PC-3 (cell line): ENCODE measurements at regions not wholly inside any gene's neighbourhood (a gene's known extent, or its start where the extent isn't known, plus 50 kb on each side); places are given as distances from the start of the nearest gene placed in this dataset.

Experiments used
- EZH2 ChIP-seq: fragments of 300-600 bp; sonication (generic); IDR thresholded peaks from one replicate; pipeline ENCODE4 v1.6.1; 2017; ENCODE audit warnings: antibody characterized with exemption, mild to moderate bottlenecking, low read length; ENCODE audit not compliant: unreplicated experiment
- EZH2phosphoT487 ChIP-seq: fragments of 300-600 bp; sonication (generic); IDR thresholded peaks from 2 replicates; pipeline ENCODE4 v1.6.1; 2018; ENCODE audit warnings: mild to moderate bottlenecking, antibody characterized with exemption, low read length, borderline replicate concordance
- TF ChIP-seq, protein P1 (sequence below): fragments of 300-600 bp; sonication (generic); conservative IDR thresholded peaks from 2 replicates; pipeline ENCODE4 v1.5.1; 2017; ENCODE audit warnings: antibody characterized with exemption, low read depth, mild to moderate bottlenecking, low read length

DNA sequence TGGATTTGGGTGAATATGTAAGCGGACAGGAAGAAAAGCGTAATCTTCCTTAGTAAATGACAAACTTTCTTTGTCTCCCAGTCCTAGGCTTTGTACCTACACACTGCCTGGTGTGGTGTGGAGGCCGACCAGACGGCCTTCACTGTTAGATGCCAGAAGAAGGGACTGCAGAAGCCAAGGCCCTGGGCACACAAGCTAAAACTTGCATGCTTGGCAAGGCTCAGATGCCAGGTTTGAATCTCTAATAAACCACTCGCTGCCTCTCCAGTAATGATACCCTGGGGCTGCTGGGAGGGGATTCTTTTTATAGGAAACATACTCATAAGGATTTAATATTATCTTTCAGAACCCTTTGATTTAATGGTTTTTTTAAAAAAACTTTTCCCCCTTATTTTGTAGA lies 263.8 kb downstream of the PTPRC start:
- TF ChIP-seq EZH2 (no peak), EZH2phosphoT487 (no peak)
- TF ChIP-seq, protein P1, sequence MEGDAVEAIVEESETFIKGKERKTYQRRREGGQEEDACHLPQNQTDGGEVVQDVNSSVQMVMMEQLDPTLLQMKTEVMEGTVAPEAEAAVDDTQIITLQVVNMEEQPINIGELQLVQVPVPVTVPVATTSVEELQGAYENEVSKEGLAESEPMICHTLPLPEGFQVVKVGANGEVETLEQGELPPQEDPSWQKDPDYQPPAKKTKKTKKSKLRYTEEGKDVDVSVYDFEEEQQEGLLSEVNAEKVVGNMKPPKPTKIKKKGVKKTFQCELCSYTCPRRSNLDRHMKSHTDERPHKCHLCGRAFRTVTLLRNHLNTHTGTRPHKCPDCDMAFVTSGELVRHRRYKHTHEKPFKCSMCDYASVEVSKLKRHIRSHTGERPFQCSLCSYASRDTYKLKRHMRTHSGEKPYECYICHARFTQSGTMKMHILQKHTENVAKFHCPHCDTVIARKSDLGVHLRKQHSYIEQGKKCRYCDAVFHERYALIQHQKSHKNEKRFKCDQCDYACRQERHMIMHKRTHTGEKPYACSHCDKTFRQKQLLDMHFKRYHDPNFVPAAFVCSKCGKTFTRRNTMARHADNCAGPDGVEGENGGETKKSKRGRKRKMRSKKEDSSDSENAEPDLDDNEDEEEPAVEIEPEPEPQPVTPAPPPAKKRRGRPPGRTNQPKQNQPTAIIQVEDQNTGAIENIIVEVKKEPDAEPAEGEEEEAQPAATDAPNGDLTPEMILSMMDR, result no peak
